ENCODE measurements at regions not wholly inside any gene's neighbourhood (a gene's known extent, or its start where the extent isn't known, plus 50 kb on each side); places are given as distances from the start of the nearest gene placed in this dataset. TPM values are rescaled to one million over a fixed set of nuclear protein-coding genes. Genes with fewer than 3 reads are reported as not detected.

DNA sequence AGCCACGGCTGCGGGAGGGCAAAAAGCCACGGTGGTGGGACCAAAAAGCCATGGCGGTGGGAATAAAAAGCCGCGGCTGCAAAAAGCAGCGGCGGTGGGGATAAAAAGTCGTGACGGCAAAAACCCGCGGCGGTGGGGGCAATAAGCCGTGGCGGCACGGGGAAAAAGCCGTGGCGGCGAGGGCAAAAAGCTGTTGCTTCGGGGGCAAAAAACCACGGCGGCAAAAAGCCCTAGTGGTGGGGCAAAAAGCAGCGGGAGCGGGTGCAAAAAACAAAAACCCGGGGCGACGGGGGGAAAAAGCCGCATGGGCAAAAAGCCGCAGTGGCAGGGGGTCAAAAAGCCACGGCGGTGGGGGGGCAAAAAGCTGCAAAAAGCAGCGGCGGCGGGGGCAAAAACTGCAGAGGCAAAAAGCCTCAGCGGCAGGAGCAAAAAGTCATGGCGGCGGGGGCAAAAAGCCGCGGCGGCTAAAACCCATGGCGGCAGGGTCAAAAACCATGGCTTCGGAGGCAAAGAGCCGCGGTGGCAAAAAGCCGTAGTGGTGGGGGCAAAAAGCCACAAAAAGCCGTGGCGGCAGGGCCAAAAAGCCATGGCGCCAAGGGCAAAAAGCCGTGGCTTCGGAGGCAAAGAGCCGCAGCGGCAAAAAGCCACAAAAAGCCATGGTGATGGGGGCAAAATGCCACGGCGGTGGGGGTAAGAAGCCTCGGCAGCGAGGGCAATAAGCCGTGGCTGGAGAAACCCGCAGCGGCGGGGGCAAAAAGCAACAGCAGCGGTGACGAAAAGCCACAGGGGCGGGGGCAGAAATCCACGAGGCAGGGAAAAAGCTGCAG is 525.8 kb downstream of the ZNF33B start:
- Histone ChIP-seq H3K9ac (ENCODE audit: insufficient read depth in 1 of 2, low read length in 2 of 2) (no peak overlapping the region), H3K4me1 (ENCODE audit: control insufficient read depth in 5 of 5, insufficient read depth in 5 of 5, low read length in 5 of 5) (no peaks in the 10 kb centered on the region), H3K9me3 (ENCODE audit: control insufficient read depth in 4 of 4, insufficient read depth in 3 of 4, low read length in 3 of 4) (peaks cover 0 to 14% (median 0%) of the 10 kb centered on the region in 4 donors), H3K27ac (ENCODE audit: low read depth in 1 of 2, low read length in 1 of 2) (no peak overlapping the region), H3K4me3 (no peak overlapping the region), H3K36me3 (ENCODE audit: control insufficient read depth in 4 of 4, insufficient read depth in 4 of 4, low read length in 4 of 4) (no peaks in the 10 kb centered on the region), H3K27me3 (ENCODE audit: control insufficient read depth in 3 of 3, insufficient read depth in 3 of 3, low read length in 2 of 3) (no peaks in the 10 kb centered on the region)
- ATAC-seq (ENCODE audit: insufficient read depth, low FRiP score), result no peak
- DNase-seq, result no peak
- WGBS, 2 donors, result 77 to 79% methylated on average over 64 of the region's 64 CpGs
- TF ChIP-seq, protein P1, sequence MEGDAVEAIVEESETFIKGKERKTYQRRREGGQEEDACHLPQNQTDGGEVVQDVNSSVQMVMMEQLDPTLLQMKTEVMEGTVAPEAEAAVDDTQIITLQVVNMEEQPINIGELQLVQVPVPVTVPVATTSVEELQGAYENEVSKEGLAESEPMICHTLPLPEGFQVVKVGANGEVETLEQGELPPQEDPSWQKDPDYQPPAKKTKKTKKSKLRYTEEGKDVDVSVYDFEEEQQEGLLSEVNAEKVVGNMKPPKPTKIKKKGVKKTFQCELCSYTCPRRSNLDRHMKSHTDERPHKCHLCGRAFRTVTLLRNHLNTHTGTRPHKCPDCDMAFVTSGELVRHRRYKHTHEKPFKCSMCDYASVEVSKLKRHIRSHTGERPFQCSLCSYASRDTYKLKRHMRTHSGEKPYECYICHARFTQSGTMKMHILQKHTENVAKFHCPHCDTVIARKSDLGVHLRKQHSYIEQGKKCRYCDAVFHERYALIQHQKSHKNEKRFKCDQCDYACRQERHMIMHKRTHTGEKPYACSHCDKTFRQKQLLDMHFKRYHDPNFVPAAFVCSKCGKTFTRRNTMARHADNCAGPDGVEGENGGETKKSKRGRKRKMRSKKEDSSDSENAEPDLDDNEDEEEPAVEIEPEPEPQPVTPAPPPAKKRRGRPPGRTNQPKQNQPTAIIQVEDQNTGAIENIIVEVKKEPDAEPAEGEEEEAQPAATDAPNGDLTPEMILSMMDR (IDR thresholded peaks at IDR 0.05; ENCODE audit: control extremely low read depth, extremely low read depth), result no peak

DNA sequence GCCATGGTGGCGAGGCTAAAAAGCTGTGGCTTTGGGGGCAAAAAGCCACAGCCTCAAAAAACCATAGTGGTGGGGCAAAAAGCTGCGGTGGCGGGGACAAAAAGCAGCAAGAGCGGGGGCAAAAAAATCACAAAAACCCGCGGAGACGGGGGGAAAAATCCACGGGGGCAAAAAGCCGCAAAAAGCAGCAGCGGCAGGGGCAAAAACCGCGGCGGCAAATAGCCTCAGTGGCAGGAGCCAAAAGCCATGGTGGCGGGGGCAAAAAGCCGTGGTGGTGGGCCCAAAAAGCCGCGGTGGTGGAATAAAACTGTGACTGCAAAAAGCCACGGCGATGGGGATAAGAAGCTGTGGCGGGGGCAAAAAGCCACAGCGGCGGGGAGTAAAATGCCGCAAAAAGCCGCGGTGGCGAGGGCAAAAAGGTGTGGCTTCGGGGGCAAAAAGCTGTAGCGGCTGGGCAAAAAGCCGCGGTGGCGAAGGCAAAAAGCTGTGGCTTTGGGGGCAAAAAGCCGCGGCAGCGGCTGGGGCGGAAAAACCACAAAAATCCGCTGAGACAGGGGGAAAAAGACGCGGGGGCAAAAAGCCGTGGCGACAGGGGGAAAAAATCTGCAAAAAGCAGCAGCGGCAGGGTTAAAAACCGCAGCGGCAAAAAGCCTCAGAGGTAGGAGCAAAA is 526.6 kb downstream of the ZNF33B start:
- Histone ChIP-seq H3K36me3 (ENCODE audit: control insufficient read depth in 4 of 4, insufficient read depth in 4 of 4, low read length in 4 of 4) (no peaks in the 10 kb centered on the region), H3K27me3 (ENCODE audit: control insufficient read depth in 3 of 3, insufficient read depth in 3 of 3, low read length in 2 of 3) (no peaks in the 10 kb centered on the region), H3K4me1 (ENCODE audit: control insufficient read depth in 5 of 5, insufficient read depth in 5 of 5, low read length in 5 of 5) (no peaks in the 10 kb centered on the region), H3K4me3 (no peak overlapping the region), H3K9me3 (ENCODE audit: control insufficient read depth in 4 of 4, insufficient read depth in 3 of 4, low read length in 3 of 4) (peaks cover 0 to 14% (median 0%) of the 10 kb centered on the region in 4 donors), H3K27ac (ENCODE audit: low read depth in 1 of 2, low read length in 1 of 2) (no peak overlapping the region), H3K9ac (ENCODE audit: insufficient read depth in 1 of 2, low read length in 2 of 2) (no peak overlapping the region)
- ATAC-seq (ENCODE audit: insufficient read depth, low FRiP score) (no peak), DNase-seq (no peak)
- 78% methylated on average over 41 to 43 of the region's 43 CpGs for WGBS, 2 donors
- TF ChIP-seq, protein P1 (IDR thresholded peaks at IDR 0.05; ENCODE audit: control extremely low read depth, extremely low read depth), result no peak

DNA sequence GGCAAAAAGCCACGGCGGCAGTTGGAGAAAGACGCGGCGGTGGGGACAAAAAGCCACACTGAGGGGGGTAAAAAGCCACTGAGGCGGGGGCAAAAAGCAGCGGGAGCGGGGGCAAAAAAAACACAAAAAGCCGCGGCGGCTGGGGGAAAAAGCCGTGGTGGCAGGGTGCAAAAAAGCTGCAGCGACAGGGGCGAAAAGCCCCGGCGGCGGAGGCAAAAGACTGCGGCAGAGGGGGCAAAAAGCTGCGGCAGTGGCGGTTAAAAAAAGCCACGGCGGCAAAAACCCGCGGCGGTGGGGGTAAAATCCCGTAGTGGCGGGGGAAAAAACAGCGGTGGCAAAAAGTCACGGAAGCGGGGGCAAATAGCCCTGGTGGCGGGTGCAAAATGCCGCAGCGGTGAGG is 527.3 kb downstream of the ZNF33B start:
- 81% methylated on average over 33 of the region's 33 CpGs for WGBS, 2 donors
- DNase-seq, result no peak
- no peaks in the 10 kb centered on the region for H3K4me1 ChIP-seq (ENCODE audit: control insufficient read depth in 5 of 5, insufficient read depth in 5 of 5, low read length in 5 of 5)

More for the DNA sequence above, 527.3 kb downstream of the ZNF33B start:
- ATAC-seq (ENCODE audit: insufficient read depth, low FRiP score), result no peak
- Histone ChIP-seq H3K36me3 (ENCODE audit: control insufficient read depth in 4 of 4, insufficient read depth in 4 of 4, low read length in 4 of 4) (no peaks in the 10 kb centered on the region), H3K9me3 (ENCODE audit: control insufficient read depth in 4 of 4, insufficient read depth in 3 of 4, low read length in 3 of 4) (peaks cover 0 to 14% (median 0%) of the 10 kb centered on the region in 4 donors), H3K27ac (ENCODE audit: low read depth in 1 of 2, low read length in 1 of 2) (no peak overlapping the region), H3K9ac (ENCODE audit: insufficient read depth in 1 of 2, low read length in 2 of 2) (no peak overlapping the region), H3K27me3 (ENCODE audit: control insufficient read depth in 3 of 3, insufficient read depth in 3 of 3, low read length in 2 of 3) (no peaks in the 10 kb centered on the region), H3K4me3 (no peak overlapping the region)
- TF ChIP-seq, protein P1 (IDR thresholded peaks at IDR 0.05; ENCODE audit: control extremely low read depth, extremely low read depth), result no peak

Small RNA genes in the stretch of these regions (small RNA-seq; reads per million reads assigned to genes)
- gene KSR1P1 (ENCODE audit: low replicate concordance), result not detected

Measured in lung (tissue), 12 donors.